Pancreas (tissue), 10 donors: ENCODE measurements at regions not wholly inside any gene's neighbourhood (a gene's known extent, or its start where the extent isn't known, plus 50 kb on each side); places are given as distances from the start of the nearest gene placed in this dataset.

Experiments
- ATAC-seq, 4 donors: fragments of 200-7000 bp; cut with Tn5 transposase; one replicate each; pipeline versions ENCODE4 v1.8.0 to v1.9.1; 2020; ENCODE audit warnings: mild to moderate bottlenecking in 4 of 4, moderate library complexity in 4 of 4
- DNase-seq, 6 donors: peaks; one replicate each; pipeline ENCODE4 v3.0.0-alpha.2; 2020
- FAIRE-seq: peaks from 2 replicates; lab custom pipeline; 2012; peaks lifted over from hg19 to GRCh38; lab: Jason Lieb, UNC
- H3K27ac ChIP-seq, 4 donors: fragments of 200-600 bp; sonication (generic); 1 replicate in 3 of 4; 2 replicates in 1 of 4; pipeline versions ENCODE4 v1.5.0 to v1.8.0; 2020
- H3K27me3 ChIP-seq, 4 donors: fragments of 200-600 bp; one replicate each; pipeline ENCODE4 v1.8.0; 2021
- H3K36me3 ChIP-seq, 3 donors: fragments of 200-600 bp; sonication (generic) in 1 of 3; one replicate each; pipeline versions ENCODE4 v1.5.0 to v1.8.0; 2020 to 2021
- H3K4me1 ChIP-seq, 3 donors: fragments of 200-600 bp; one replicate each; pipeline ENCODE4 v1.8.0; 2021
- H3K4me3 ChIP-seq, 4 donors: fragments of 200-600 bp; sonication (generic) in 2 of 4; one replicate each; pipeline versions ENCODE4 v1.5.0 to v1.8.0; 2020 to 2021
- H3K9me3 ChIP-seq, 4 donors: fragments of 200-600 bp; one replicate each; pipeline ENCODE4 v1.8.0; 2021
- CTCF ChIP-seq, 4 donors: fragments of 200-600 bp; sonication (generic) in 3 of 4; IDR thresholded peaks; one replicate each; pipeline versions ENCODE4 v1.5.0 to v1.8.0; 2021; ENCODE audit warnings: antibody characterized with exemption in 4 of 4
- WGBS, 2 donors: extraction: QIAGEN DNeasy Blood & Tissue Kit; methylation state at CpG; one replicate each; pipeline ENCODE4 v1.1.7; 2013; 5-methylcytosine and 5-hydroxymethylcytosine counted together
- intact Hi-C, 3 donors: fragments of 100-400 bp; cut with DNase I; formaldehyde crosslinking; loops; one replicate each; pipeline versions ENCODE4 v1.11.1 to v1.14.2; 2022
- donor health status: healthy with polysubstance abuse.
- donor health status: DM: no; HTN: no; CAD: no; lungs with moderate emphysema.
- donor health status: DM: no; HTN: no; CAD: no.
- donor health status: control.
- donor health status: control.
- donor health status: Bipolar disorder and iron deficiency.
- donor health status: DM: yes; HTN: yes; CAD: no.
- donor health status: DM: no; HTN: no; CAD: no.
- donor health status: DM: no; HTN: no; CAD: no.
- donor health status: DM: yes; HTN: yes; CAD: no.

GRCh38 chr2:2842466-2842865, 511.4 kb upstream of the MYT1L start:
- no peak overlapping the region for H3K27ac ChIP-seq
- WGBS, 2 donors, result 88 to 93% methylated on average over 7 of the region's 7 CpGs
- no peak for ATAC-seq
- peaks cover 7 to 12% (median 9%) of the 10 kb centered on the region in 3 donors for H3K4me1 ChIP-seq
- TF ChIP-seq CTCF (IDR thresholded peaks at IDR 0.05), result no peak
- intact Hi-C loops, result no loop called here
- DNase-seq, result peak in 1 of 6 donors; percentile 1
- H3K9me3 ChIP-seq, result no peaks in the 10 kb centered on the region
- no peak overlapping the region for H3K4me3 ChIP-seq
- H3K36me3 ChIP-seq, result no peaks in the 10 kb centered on the region
- H3K27me3 ChIP-seq, result no peaks in the 10 kb centered on the region
- FAIRE-seq, result no peak

GRCh38 chr2:2840681-2841300, 509.7 kb upstream of the MYT1L start:
- Histone ChIP-seq H3K27ac (no peak overlapping the region), H3K27me3 (no peaks in the 10 kb centered on the region), H3K4me1 (peaks cover 0 to under 1% (median 0%) of the 10 kb centered on the region in 3 donors), H3K4me3 (no peak overlapping the region), H3K36me3 (no peaks in the 10 kb centered on the region), H3K9me3 (no peaks in the 10 kb centered on the region)
- WGBS, 2 donors, result 87 to 91% methylated on average over 17 of the region's 17 CpGs
- TF ChIP-seq CTCF (IDR thresholded peaks at IDR 0.05), result no peak
- ATAC-seq, result no peak
- no peak for FAIRE-seq
- intact Hi-C loops, result no loop called here
- DNase-seq, result peak in 1 of 6 donors; percentile 5

GRCh38 chr2:2839782-2840531, 508.9 kb upstream of the MYT1L start:
- Histone ChIP-seq H3K27me3 (no peaks in the 10 kb centered on the region), H3K4me1 (no peaks in the 10 kb centered on the region), H3K36me3 (no peaks in the 10 kb centered on the region), H3K4me3 (no peak overlapping the region), H3K9me3 (no peaks in the 10 kb centered on the region), H3K27ac (no peak overlapping the region)
- WGBS, 2 donors, result 72 to 77% methylated on average over 13 of the region's 13 CpGs
- intact Hi-C loops, result no loop called here
- TF ChIP-seq CTCF (IDR thresholded peaks at IDR 0.05), result no peak
- DNase-seq (peak in 1 of 6 donors; percentile 5), FAIRE-seq (no peak), ATAC-seq (peak in 1 of 4 donors; percentile 15)

GRCh38 chr2:2839393-2839781, 508.3 kb upstream of the MYT1L start:
- FAIRE-seq, result no peak
- intact Hi-C loops, result no loop called here
- H3K9me3 ChIP-seq, result no peaks in the 10 kb centered on the region
- no peaks in the 10 kb centered on the region for H3K36me3 ChIP-seq
- no peaks in the 10 kb centered on the region for H3K4me1 ChIP-seq
- no peak for DNase-seq
- TF ChIP-seq CTCF (IDR thresholded peaks at IDR 0.05), result no peak
- no peak overlapping the region for H3K27ac ChIP-seq
- 48 to 50% methylated on average over 7 of the region's 7 CpGs for WGBS, 2 donors
- no peaks in the 10 kb centered on the region for H3K27me3 ChIP-seq
- ATAC-seq, result no peak
- no peak overlapping the region for H3K4me3 ChIP-seq

GRCh38 chr2:2838548-2838845, 507.4 kb upstream of the MYT1L start:
- Histone ChIP-seq H3K36me3 (no peaks in the 10 kb centered on the region), H3K9me3 (no peaks in the 10 kb centered on the region), H3K4me3 (no peak overlapping the region), H3K27me3 (no peaks in the 10 kb centered on the region), H3K4me1 (no peaks in the 10 kb centered on the region), H3K27ac (no peak overlapping the region)
- TF ChIP-seq CTCF (IDR thresholded peaks at IDR 0.05), result no peak
- no peak for DNase-seq
- 82 to 84% methylated on average over 3 of the region's 3 CpGs for WGBS, 2 donors
- ATAC-seq, result no peak
- intact Hi-C loops, result no loop called here
- no peak for FAIRE-seq
